ENCODE measurements at regions not wholly inside any gene's neighbourhood (a gene's known extent, or its start where the extent isn't known, plus 50 kb on each side); places are given as distances from the start of the nearest gene placed in this dataset.
"Not testable (repeated sequence)": the region's sequence is repeated elsewhere in the genome, so short reads cannot be mapped to it uniquely, and the experiment has no call there.

GRCh38 chr18:27581296-27581904, 396.3 kb upstream of the CHST9 start:
- DNase-seq (ENCODE audit: low spot score): no peak

GRCh38 chr18:27579364-27579763, 394.3 kb upstream of the CHST9 start:
- DNase-seq (ENCODE audit: low spot score): no peak

- no peak for DNase-seq (ENCODE audit: low spot score)
Measured at GRCh38 chr18:27577752-27578151, 392.6 kb upstream of the CHST9 start.

- DNase-seq (ENCODE audit: low spot score): no peak
Measured at GRCh38 chr18:27577265-27577664, 392.2 kb upstream of the CHST9 start.

- DNase-seq (ENCODE audit: low spot score): no peak
Measured at GRCh38 chr18:27567434-27567833, 382.3 kb upstream of the CHST9 start.

- no peak for DNase-seq (ENCODE audit: low spot score)
Measured at GRCh38 chr18:27564066-27564465, 379.0 kb upstream of the CHST9 start.

- no peak for DNase-seq (ENCODE audit: low spot score)
Measured at GRCh38 chr18:27558388-27559155, 373.5 kb upstream of the CHST9 start.

- DNase-seq (ENCODE audit: low spot score): no peak
Measured at GRCh38 chr18:27556741-27557140, 371.6 kb upstream of the CHST9 start.

- DNase-seq (ENCODE audit: low spot score): no peak
Measured at GRCh38 chr18:27549335-27550039, 364.4 kb upstream of the CHST9 start.

GRCh38 chr18:27546991-27547390, 361.9 kb upstream of the CHST9 start:
- no peak for DNase-seq (ENCODE audit: low spot score)

GRCh38 chr18:27544206-27544605, 359.1 kb upstream of the CHST9 start:
- no peak for DNase-seq (ENCODE audit: low spot score)

GRCh38 chr18:27541293-27541692, 356.2 kb upstream of the CHST9 start:
- DNase-seq (ENCODE audit: low spot score): no peak

- no peak for DNase-seq (ENCODE audit: low spot score)
Measured at GRCh38 chr18:27540111-27540510, 355.0 kb upstream of the CHST9 start.

- DNase-seq (ENCODE audit: low spot score): no peak
Measured at GRCh38 chr18:27528925-27529521, 343.9 kb upstream of the CHST9 start.

GRCh38 chr18:27527856-27528255, 342.7 kb upstream of the CHST9 start:
- no peak for DNase-seq (ENCODE audit: low spot score)

GRCh38 chr18:27520401-27520800, 335.3 kb upstream of the CHST9 start:
- no peak for DNase-seq (ENCODE audit: low spot score)

GRCh38 chr18:27510036-27510633, 325.0 kb upstream of the CHST9 start:
- DNase-seq (ENCODE audit: low spot score): not testable (repeated sequence)

GRCh38 chr18:27501671-27502070, 316.6 kb upstream of the CHST9 start:
- DNase-seq (ENCODE audit: low spot score): no peak

GRCh38 chr18:27500531-27500930, 315.4 kb upstream of the CHST9 start:
- DNase-seq (ENCODE audit: low spot score): no peak

- DNase-seq (ENCODE audit: low spot score): no peak
Measured at GRCh38 chr18:27497246-27497645, 312.1 kb upstream of the CHST9 start.

- DNase-seq (ENCODE audit: low spot score): no peak
Measured at GRCh38 chr18:27493182-27493581, 308.1 kb upstream of the CHST9 start.

GRCh38 chr18:27491772-27492171, 306.7 kb upstream of the CHST9 start:
- no peak for DNase-seq (ENCODE audit: low spot score)

Measured in SW480 (cell line).